ENCODE measurements at regions not wholly inside any gene's neighbourhood (a gene's known extent, or its start where the extent isn't known, plus 50 kb on each side); places are given as distances from the start of the nearest gene placed in this dataset.

DNA sequence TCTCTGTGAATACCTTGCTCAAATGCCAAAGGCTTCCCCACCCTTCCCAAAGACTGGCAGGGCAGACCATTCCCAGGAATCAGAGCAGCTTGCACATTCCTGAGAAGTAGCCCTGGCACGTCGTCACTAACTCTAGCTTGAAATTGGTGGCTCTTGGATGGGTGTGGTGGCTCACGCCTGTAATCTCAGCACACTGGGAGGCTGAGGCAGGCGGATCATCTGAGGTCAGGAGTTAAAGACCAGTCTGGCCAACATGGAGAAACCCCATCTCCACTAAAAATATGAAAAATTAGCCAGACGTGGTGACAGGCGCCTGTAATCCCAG lies 108.2 kb upstream of the MPP7 start:
- DNase-seq = no peak
- WGBS (ENCODE audit: insufficient coverage, low lambda C conversion rate) = no CpG with 5 or more reads among the region's 6 CpGs
- Histone ChIP-seq H3K27ac (ENCODE audit: low read length) (no peak overlapping the region), H3K4me3 (ENCODE audit: low read length) (no peak overlapping the region), H3K27me3 (ENCODE audit: control insufficient read depth, insufficient read depth, low read length) (no peaks in the 10 kb centered on the region), H3K4me1 (ENCODE audit: control insufficient read depth, insufficient read depth, low read length) (no peaks in the 10 kb centered on the region), H3K9me3 (ENCODE audit: control insufficient read depth, low read depth, low read length) (no peaks in the 10 kb centered on the region), H3K36me3 (ENCODE audit: control insufficient read depth, insufficient read depth, low read length) (no peaks in the 10 kb centered on the region)

DNA sequence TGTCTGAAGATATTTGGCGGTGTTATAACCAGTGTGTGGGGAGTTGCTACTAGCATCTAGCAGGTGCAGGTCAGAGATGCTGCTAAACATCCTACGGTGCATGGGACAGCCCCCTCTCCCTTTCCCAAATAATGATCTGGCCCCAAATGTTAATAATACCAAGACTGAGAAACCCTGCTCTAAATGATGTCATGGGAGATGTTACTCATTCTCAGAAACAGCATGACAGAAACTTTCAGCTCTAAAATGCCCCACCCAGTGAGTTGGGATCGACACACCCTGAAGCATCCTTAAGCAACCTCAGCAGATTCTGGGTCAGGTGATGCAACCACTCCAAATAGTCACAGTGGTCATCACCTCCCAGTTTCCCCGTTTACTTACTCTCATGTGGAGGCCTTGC lies 108.8 kb upstream of the MPP7 start:
- H3K27ac ChIP-seq (ENCODE audit: low read length) = no peak overlapping the region
- DNase-seq = no peak
- 100% methylated on average over 1 of the region's 4 CpGs for WGBS (ENCODE audit: insufficient coverage, low lambda C conversion rate)
- H3K4me1 ChIP-seq (ENCODE audit: control insufficient read depth, insufficient read depth, low read length) = no peaks in the 10 kb centered on the region
- H3K36me3 ChIP-seq (ENCODE audit: control insufficient read depth, insufficient read depth, low read length) = no peaks in the 10 kb centered on the region
- no peak overlapping the region for H3K4me3 ChIP-seq (ENCODE audit: low read length)
- H3K27me3 ChIP-seq (ENCODE audit: control insufficient read depth, insufficient read depth, low read length) = no peaks in the 10 kb centered on the region
- H3K9me3 ChIP-seq (ENCODE audit: control insufficient read depth, low read depth, low read length) = no peaks in the 10 kb centered on the region

DNA sequence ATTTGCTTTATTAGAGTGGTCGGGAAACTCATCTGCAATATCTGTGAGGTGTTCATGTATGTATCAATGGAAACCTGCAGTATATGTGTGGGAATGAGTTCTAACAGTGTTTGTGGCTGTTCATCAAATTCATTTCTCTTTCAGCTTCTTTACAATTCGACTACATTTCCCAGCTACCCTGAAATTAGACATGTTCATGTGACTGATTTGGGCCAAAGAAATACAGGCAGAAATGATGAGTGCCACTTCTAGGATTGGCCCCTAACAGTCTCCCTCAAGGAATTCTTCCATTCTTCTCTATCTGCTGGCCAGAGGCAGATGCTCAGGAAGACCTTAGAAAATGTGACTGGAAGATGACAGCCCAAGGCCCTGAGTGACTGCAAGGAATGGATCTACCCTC lies 114.8 kb upstream of the WAC start:
- H3K4me1 ChIP-seq (ENCODE audit: control insufficient read depth, insufficient read depth, low read length) = no peaks in the 10 kb centered on the region
- no peaks in the 10 kb centered on the region for H3K27me3 ChIP-seq (ENCODE audit: control insufficient read depth, insufficient read depth, low read length)
- WGBS (ENCODE audit: insufficient coverage, low lambda C conversion rate) = no CpG with 5 or more reads among the region's 2 CpGs
- no peak overlapping the region for H3K27ac ChIP-seq (ENCODE audit: low read length)
- H3K36me3 ChIP-seq (ENCODE audit: control insufficient read depth, insufficient read depth, low read length) = no peaks in the 10 kb centered on the region
- DNase-seq = no peak
- H3K4me3 ChIP-seq (ENCODE audit: low read length) = no peak overlapping the region
- H3K9me3 ChIP-seq (ENCODE audit: control insufficient read depth, low read depth, low read length) = no peaks in the 10 kb centered on the region

DNA sequence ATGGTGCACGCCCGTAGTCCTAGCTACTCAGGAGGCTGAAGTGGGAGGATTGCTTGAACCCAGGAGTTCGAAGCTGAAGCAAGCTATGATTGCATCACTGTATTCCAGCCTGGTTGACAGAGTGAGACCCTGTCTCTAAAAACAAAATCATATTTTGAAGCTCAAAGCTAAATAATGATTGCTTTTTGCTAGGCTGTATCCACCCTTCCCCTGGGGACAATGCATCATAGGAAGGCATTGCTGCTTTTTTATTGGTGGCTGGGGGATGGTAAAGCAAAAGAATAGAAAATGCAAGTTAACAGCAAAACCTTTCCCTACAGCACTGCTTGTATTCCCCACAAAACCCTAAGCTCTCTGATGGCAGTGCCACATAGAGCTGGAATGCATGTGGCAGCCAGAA lies 107.5 kb upstream of the WAC start:
- Histone ChIP-seq H3K36me3 (ENCODE audit: control insufficient read depth, insufficient read depth, low read length) (no peaks in the 10 kb centered on the region), H3K27ac (ENCODE audit: low read length) (no peak overlapping the region), H3K4me3 (ENCODE audit: low read length) (no peak overlapping the region), H3K27me3 (ENCODE audit: control insufficient read depth, insufficient read depth, low read length) (no peaks in the 10 kb centered on the region), H3K9me3 (ENCODE audit: control insufficient read depth, low read depth, low read length) (no peaks in the 10 kb centered on the region), H3K4me1 (ENCODE audit: control insufficient read depth, insufficient read depth, low read length) (no peaks in the 10 kb centered on the region)
- DNase-seq = no peak
- no CpG with 5 or more reads among the region's 3 CpGs for WGBS (ENCODE audit: insufficient coverage, low lambda C conversion rate)

DNA sequence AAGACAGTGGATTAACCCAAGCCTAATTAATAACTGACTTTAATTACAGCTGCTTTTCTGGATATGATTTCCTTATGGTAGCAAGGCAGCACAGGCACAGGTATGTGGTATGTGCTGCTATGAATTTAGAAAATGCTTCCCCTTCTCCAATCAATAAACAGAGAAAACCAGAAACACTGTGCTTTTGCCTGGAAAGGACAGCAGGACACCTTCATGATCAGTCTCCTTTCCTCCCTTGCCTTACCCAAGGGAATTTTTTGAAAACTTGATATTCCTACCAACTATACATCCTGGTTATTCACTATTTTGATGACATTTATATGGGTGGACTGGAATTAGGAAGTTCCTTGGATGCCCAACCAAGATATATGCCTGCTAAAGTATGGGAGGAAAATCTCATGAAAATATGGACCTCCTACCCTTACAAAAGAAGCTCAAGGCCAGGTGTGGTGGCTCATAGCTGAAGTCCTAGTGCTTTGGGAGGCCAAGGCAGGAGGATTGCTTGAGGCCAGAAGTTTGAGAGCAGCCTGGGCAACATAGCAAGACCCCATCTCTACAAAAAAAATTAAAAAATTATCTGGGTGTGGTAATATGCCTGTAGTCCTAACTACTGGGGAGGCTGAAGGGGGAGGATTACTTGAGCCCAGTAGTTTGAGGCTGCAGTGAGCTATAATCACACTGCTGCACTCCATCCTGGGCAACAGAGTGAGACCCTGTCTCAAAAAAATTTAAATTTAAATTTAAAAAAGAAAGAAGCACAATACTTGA lies 106.3 kb upstream of the WAC start:
- no peak for DNase-seq
- no peaks in the 10 kb centered on the region for H3K27me3 ChIP-seq (ENCODE audit: control insufficient read depth, insufficient read depth, low read length)
- H3K4me3 ChIP-seq (ENCODE audit: low read length) = no peak overlapping the region
- no peaks in the 10 kb centered on the region for H3K9me3 ChIP-seq (ENCODE audit: control insufficient read depth, low read depth, low read length)
- H3K36me3 ChIP-seq (ENCODE audit: control insufficient read depth, insufficient read depth, low read length) = no peaks in the 10 kb centered on the region
- H3K4me1 ChIP-seq (ENCODE audit: control insufficient read depth, insufficient read depth, low read length) = no peaks in the 10 kb centered on the region
- H3K27ac ChIP-seq (ENCODE audit: low read length) = no peak overlapping the region

DNA sequence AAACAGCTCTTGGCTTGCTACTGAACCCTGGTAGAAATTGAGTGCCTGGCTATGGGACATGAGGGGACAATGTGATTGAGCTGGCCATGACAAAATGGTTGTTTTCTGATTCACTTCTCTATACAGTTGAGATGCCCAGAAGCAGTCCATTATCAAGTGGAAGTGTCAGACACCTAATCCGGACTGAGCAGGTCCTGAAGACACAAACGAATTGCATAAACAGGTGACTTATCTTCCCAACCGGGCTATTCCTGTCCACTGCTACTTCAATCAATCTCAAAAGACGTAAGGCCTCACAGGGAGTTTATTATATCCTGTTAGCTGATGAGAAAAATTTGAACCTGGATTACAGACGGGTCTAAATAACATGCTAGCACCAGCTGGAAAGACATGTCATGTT lies 105.5 kb upstream of the WAC start:
- DNase-seq = no peak
- no peaks in the 10 kb centered on the region for H3K9me3 ChIP-seq (ENCODE audit: control insufficient read depth, low read depth, low read length)
- H3K27me3 ChIP-seq (ENCODE audit: control insufficient read depth, insufficient read depth, low read length) = no peaks in the 10 kb centered on the region
- H3K36me3 ChIP-seq (ENCODE audit: control insufficient read depth, insufficient read depth, low read length) = no peaks in the 10 kb centered on the region
- H3K4me3 ChIP-seq (ENCODE audit: low read length) = no peak overlapping the region
- H3K4me1 ChIP-seq (ENCODE audit: control insufficient read depth, insufficient read depth, low read length) = peaks cover 2% of the 10 kb centered on the region
- WGBS (ENCODE audit: insufficient coverage, low lambda C conversion rate) = 100% methylated on average over 1 of the region's 5 CpGs
- no peak overlapping the region for H3K27ac ChIP-seq (ENCODE audit: low read length)

DNA sequence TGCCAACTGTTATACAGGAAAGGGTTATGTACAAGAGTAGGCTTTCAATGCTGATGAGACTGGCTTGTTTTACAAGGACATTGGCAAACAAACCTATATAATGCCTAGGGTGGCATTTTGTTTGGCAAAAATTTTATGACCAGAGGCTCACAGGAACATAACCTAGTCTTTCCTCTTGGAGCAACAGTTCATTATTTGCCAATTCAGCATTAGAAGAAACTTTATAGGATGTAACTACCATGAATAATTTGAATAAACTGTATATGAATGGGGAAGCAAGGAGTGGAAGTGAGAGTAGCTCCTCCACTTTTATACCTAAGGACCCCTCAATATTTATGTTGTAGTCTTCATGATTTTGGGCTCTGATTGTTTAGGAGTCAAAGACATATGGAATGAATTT lies 103.9 kb upstream of the WAC start:
- no peak for DNase-seq
- peaks cover 3% of the 10 kb centered on the region for H3K4me1 ChIP-seq (ENCODE audit: control insufficient read depth, insufficient read depth, low read length)
- no peaks in the 10 kb centered on the region for H3K9me3 ChIP-seq (ENCODE audit: control insufficient read depth, low read depth, low read length)
- H3K27me3 ChIP-seq (ENCODE audit: control insufficient read depth, insufficient read depth, low read length) = no peaks in the 10 kb centered on the region
- no peaks in the 10 kb centered on the region for H3K36me3 ChIP-seq (ENCODE audit: control insufficient read depth, insufficient read depth, low read length)
- no peak overlapping the region for H3K4me3 ChIP-seq (ENCODE audit: low read length)
- no peak overlapping the region for H3K27ac ChIP-seq (ENCODE audit: low read length)

DNA sequence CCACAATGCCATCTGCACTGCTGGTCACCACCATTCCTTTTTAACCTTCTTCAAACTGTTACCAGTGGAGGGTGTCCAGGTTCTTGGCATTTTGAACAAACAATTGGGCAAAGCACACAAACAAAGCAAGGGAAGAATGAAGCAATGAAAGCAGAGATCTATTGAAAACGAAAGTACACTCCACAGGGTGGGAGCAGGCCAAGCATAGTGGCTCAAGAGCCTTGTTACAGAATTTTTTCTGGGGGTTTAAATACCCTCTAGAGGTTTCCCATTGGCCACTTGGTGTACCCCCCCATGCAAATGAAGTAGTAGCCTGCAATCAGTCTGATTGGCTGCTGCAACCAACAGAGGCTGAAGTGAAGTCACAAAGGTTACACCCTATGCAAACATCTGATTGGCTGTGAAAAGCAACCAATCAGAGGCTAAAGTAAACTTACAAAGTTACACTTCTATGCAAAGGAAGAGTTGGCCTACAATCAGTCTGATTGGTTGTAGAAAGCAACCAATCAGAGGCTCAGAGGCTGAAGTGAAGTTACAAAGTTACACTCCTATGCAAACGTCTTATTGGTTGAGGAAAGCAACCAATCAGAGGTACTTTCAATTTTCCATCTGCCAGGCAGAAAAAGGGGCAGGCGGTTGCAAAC lies 103.2 kb upstream of the WAC start:
- 100% methylated on average over 1 of the region's 3 CpGs for whole genome bisulfite sequencing (ENCODE audit: insufficient coverage, low lambda C conversion rate)
- DNase-seq = no peak
- Histone ChIP-seq H3K4me1 (ENCODE audit: control insufficient read depth, insufficient read depth, low read length) (peaks cover 3% of the 10 kb centered on the region), H3K27ac (ENCODE audit: low read length) (no peak overlapping the region), H3K36me3 (ENCODE audit: control insufficient read depth, insufficient read depth, low read length) (no peaks in the 10 kb centered on the region), H3K4me3 (ENCODE audit: low read length) (no peak overlapping the region), H3K9me3 (ENCODE audit: control insufficient read depth, low read depth, low read length) (no peaks in the 10 kb centered on the region), H3K27me3 (ENCODE audit: control insufficient read depth, insufficient read depth, low read length) (no peaks in the 10 kb centered on the region)

DNA sequence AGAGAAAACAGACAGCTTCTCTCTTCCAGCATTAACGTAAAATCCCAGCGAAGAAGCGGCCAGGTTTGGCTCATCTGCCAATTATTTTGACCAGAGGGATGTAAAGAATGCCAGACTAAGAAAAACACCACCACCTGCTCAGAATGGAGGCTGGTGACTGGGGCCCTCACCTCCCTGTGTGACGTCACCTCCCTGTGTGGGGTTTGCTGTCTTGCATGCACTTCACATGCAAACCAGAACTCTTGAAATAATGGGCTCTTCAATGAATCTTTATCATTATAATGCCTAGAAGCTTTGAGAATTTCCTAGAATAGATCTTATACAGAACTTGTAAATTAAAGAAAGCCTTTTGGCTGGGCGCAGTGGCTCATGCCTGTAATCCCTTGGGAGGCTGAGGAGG lies 101.8 kb upstream of the WAC start:
- no peak overlapping the region for H3K27ac ChIP-seq (ENCODE audit: low read length)
- peaks cover 3% of the 10 kb centered on the region for H3K4me1 ChIP-seq (ENCODE audit: control insufficient read depth, insufficient read depth, low read length)
- no peak overlapping the region for H3K4me3 ChIP-seq (ENCODE audit: low read length)
- no peak for DNase-seq
- H3K36me3 ChIP-seq (ENCODE audit: control insufficient read depth, insufficient read depth, low read length) = no peaks in the 10 kb centered on the region
- no peaks in the 10 kb centered on the region for H3K27me3 ChIP-seq (ENCODE audit: control insufficient read depth, insufficient read depth, low read length)
- WGBS (ENCODE audit: insufficient coverage, low lambda C conversion rate) = no CpG with 5 or more reads among the region's 5 CpGs
- no peaks in the 10 kb centered on the region for H3K9me3 ChIP-seq (ENCODE audit: control insufficient read depth, low read depth, low read length)

DNA sequence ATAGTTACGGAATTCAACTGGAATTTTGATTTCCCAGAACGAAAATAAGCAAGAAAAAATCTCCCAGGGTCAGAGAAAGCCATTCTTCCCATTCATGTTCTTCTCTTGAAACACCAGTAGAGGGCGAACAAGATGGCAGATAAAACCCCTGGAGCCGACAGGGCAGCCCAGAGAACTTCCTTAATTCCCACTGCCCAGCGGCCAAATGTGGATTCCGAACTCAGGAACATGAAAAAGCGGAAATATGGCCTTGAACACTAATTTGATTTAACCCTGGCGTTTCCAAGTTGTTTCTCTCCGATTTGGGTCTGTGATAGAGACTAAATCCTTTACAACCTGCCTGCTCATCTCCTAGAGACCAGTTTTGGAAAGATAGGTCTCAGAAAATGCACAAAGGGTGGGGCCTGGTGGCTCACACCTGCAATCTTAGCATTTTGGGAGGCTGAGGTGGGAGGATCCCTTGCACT lies 100.7 kb upstream of the WAC start:
- WGBS (ENCODE audit: insufficient coverage, low lambda C conversion rate) = 10% methylated on average over 2 of the region's 9 CpGs
- Histone ChIP-seq H3K36me3 (ENCODE audit: control insufficient read depth, insufficient read depth, low read length) (no peaks in the 10 kb centered on the region), H3K27me3 (ENCODE audit: control insufficient read depth, insufficient read depth, low read length) (no peaks in the 10 kb centered on the region), H3K4me1 (ENCODE audit: control insufficient read depth, insufficient read depth, low read length) (peaks cover 3% of the 10 kb centered on the region), H3K4me3 (ENCODE audit: low read length) (no peak overlapping the region), H3K27ac (ENCODE audit: low read length) (no peak overlapping the region), H3K9me3 (ENCODE audit: control insufficient read depth, low read depth, low read length) (no peaks in the 10 kb centered on the region)
- peak; percentile 23 to 49 for DNase-seq

DNA sequence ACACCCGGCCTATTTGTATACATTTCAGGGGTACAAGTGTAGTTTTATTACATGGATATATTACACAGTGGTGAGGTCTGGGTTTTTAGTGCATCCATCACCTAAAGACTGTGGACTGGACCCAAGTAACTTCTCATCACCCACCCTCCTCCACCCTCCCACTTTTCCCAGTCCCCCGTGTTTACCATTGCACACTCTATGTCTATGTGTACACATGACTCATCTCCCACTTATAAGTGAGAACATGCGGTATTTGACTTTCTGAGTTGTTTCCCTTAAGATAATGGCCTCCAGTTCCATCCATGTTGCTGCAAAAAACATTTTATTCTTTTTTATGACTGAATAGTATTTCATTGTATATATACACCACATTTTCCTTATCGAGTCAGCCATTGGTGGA lies 98.9 kb upstream of the WAC start:
- Histone ChIP-seq H3K27ac (ENCODE audit: low read length) (no peak overlapping the region), H3K4me1 (ENCODE audit: control insufficient read depth, insufficient read depth, low read length) (peaks cover 3% of the 10 kb centered on the region), H3K36me3 (ENCODE audit: control insufficient read depth, insufficient read depth, low read length) (no peaks in the 10 kb centered on the region), H3K4me3 (ENCODE audit: low read length) (no peak overlapping the region), H3K27me3 (ENCODE audit: control insufficient read depth, insufficient read depth, low read length) (no peaks in the 10 kb centered on the region), H3K9me3 (ENCODE audit: control insufficient read depth, low read depth, low read length) (no peaks in the 10 kb centered on the region)
- no peak for DNase-seq
- WGBS (ENCODE audit: insufficient coverage, low lambda C conversion rate) = no CpG with 5 or more reads among the region's 4 CpGs
